ENCODE measurements at regions not wholly inside any gene's neighbourhood (a gene's known extent, or its start where the extent isn't known, plus 50 kb on each side); places are given as distances from the start of the nearest gene placed in this dataset.
"Not testable (repeated sequence)": the region's sequence is repeated elsewhere in the genome, so short reads cannot be mapped to it uniquely, and the experiment has no call there.

- Histone ChIP-seq H3K27ac (ENCODE audit: low read length) (no peak overlapping the region), H3K27me3 (ENCODE audit: low read depth, low read length) (no peaks in the 10 kb centered on the region), H3K9me3 (ENCODE audit: control insufficient read depth in 1 of 2, low read length in 2 of 2) (no peaks in the 10 kb centered on the region), H3K4me3 (ENCODE audit: low read depth in 1 of 2, low read length in 2 of 2) (no peak overlapping the region), H3K36me3 (ENCODE audit: control insufficient read depth in 1 of 2, insufficient read depth in 2 of 2, low read length in 2 of 2) (no peaks in the 10 kb centered on the region), H3K4me1 (ENCODE audit: control insufficient read depth in 1 of 2, insufficient read depth in 2 of 2, low read length in 2 of 2) (no peaks in the 10 kb centered on the region)
These were observed 140.0 kb upstream of the KITLG start for GRCh38 chr12:88720231-88720630.

- H3K27ac ChIP-seq (ENCODE audit: low read length) = no peak overlapping the region
- no peaks in the 10 kb centered on the region for H3K27me3 ChIP-seq (ENCODE audit: low read depth, low read length)
- no peaks in the 10 kb centered on the region for H3K9me3 ChIP-seq (ENCODE audit: control insufficient read depth in 1 of 2, low read length in 2 of 2)
- no peak overlapping the region for H3K4me3 ChIP-seq (ENCODE audit: low read depth in 1 of 2, low read length in 2 of 2)
- H3K36me3 ChIP-seq (ENCODE audit: control insufficient read depth in 1 of 2, insufficient read depth in 2 of 2, low read length in 2 of 2) = no peaks in the 10 kb centered on the region
- H3K4me1 ChIP-seq (ENCODE audit: control insufficient read depth in 1 of 2, insufficient read depth in 2 of 2, low read length in 2 of 2) = no peaks in the 10 kb centered on the region
These were observed 136.9 kb upstream of the KITLG start for GRCh38 chr12:88717188-88717587.

- H3K9me3 ChIP-seq (ENCODE audit: control insufficient read depth in 1 of 2, low read length in 2 of 2) = no peaks in the 10 kb centered on the region
- no peak overlapping the region for H3K27ac ChIP-seq (ENCODE audit: low read length)
- H3K27me3 ChIP-seq (ENCODE audit: low read depth, low read length) = no peaks in the 10 kb centered on the region
These were observed 136.0 kb upstream of the KITLG start for GRCh38 chr12:88716240-88716639.

GRCh38 chr12:88715673-88716072 is 135.4 kb upstream of the KITLG start:
- H3K36me3 ChIP-seq (ENCODE audit: control insufficient read depth in 1 of 2, insufficient read depth in 2 of 2, low read length in 2 of 2) = no peaks in the 10 kb centered on the region
- H3K27me3 ChIP-seq (ENCODE audit: low read depth, low read length) = no peaks in the 10 kb centered on the region
- H3K27ac ChIP-seq (ENCODE audit: low read length) = no peak overlapping the region
- H3K4me1 ChIP-seq (ENCODE audit: control insufficient read depth in 1 of 2, insufficient read depth in 2 of 2, low read length in 2 of 2) = no peaks in the 10 kb centered on the region
- H3K9me3 ChIP-seq (ENCODE audit: control insufficient read depth in 1 of 2, low read length in 2 of 2) = no peaks in the 10 kb centered on the region
- H3K4me3 ChIP-seq (ENCODE audit: low read depth in 1 of 2, low read length in 2 of 2) = no peak overlapping the region

More at GRCh38 chr12:88716240-88716639, 136.0 kb upstream of the KITLG start:
- Histone ChIP-seq H3K36me3 (ENCODE audit: control insufficient read depth in 1 of 2, insufficient read depth in 2 of 2, low read length in 2 of 2) (no peaks in the 10 kb centered on the region), H3K4me1 (ENCODE audit: control insufficient read depth in 1 of 2, insufficient read depth in 2 of 2, low read length in 2 of 2) (no peaks in the 10 kb centered on the region), H3K4me3 (ENCODE audit: low read depth in 1 of 2, low read length in 2 of 2) (no peak overlapping the region)

GRCh38 chr12:88714263-88714882 is 134.1 kb upstream of the KITLG start:
- H3K27ac ChIP-seq (ENCODE audit: low read length); H3K36me3 ChIP-seq (ENCODE audit: control insufficient read depth in 1 of 2, insufficient read depth in 2 of 2, low read length in 2 of 2); H3K4me1 ChIP-seq (ENCODE audit: control insufficient read depth in 1 of 2, insufficient read depth in 2 of 2, low read length in 2 of 2); H3K27me3 ChIP-seq (ENCODE audit: low read depth, low read length); H3K4me3 ChIP-seq (ENCODE audit: low read depth in 1 of 2, low read length in 2 of 2); H3K9me3 ChIP-seq (ENCODE audit: control insufficient read depth in 1 of 2, low read length in 2 of 2): not testable (repeated sequence)

GRCh38 chr12:88707800-88708199 is 127.5 kb upstream of the KITLG start:
- Histone ChIP-seq H3K27ac (ENCODE audit: low read length) (no peak overlapping the region), H3K36me3 (ENCODE audit: control insufficient read depth in 1 of 2, insufficient read depth in 2 of 2, low read length in 2 of 2) (no peaks in the 10 kb centered on the region), H3K4me1 (ENCODE audit: control insufficient read depth in 1 of 2, insufficient read depth in 2 of 2, low read length in 2 of 2) (no peaks in the 10 kb centered on the region), H3K27me3 (ENCODE audit: low read depth, low read length) (no peaks in the 10 kb centered on the region), H3K4me3 (ENCODE audit: low read depth in 1 of 2, low read length in 2 of 2) (no peak overlapping the region), H3K9me3 (ENCODE audit: control insufficient read depth in 1 of 2, low read length in 2 of 2) (peaks cover 0 to 7% of the 10 kb centered on the region in 2 donors)

- no peak overlapping the region for H3K4me3 ChIP-seq (ENCODE audit: low read depth in 1 of 2, low read length in 2 of 2)
- H3K27me3 ChIP-seq (ENCODE audit: low read depth, low read length) = no peaks in the 10 kb centered on the region
- H3K36me3 ChIP-seq (ENCODE audit: control insufficient read depth in 1 of 2, insufficient read depth in 2 of 2, low read length in 2 of 2) = no peaks in the 10 kb centered on the region
- H3K9me3 ChIP-seq (ENCODE audit: control insufficient read depth in 1 of 2, low read length in 2 of 2) = peaks cover 0 to 7% of the 10 kb centered on the region in 2 donors
- H3K4me1 ChIP-seq (ENCODE audit: control insufficient read depth in 1 of 2, insufficient read depth in 2 of 2, low read length in 2 of 2) = no peaks in the 10 kb centered on the region
- H3K27ac ChIP-seq (ENCODE audit: low read length) = no peak overlapping the region
These were observed 126.0 kb upstream of the KITLG start for GRCh38 chr12:88706286-88706685.

GRCh38 chr12:88703790-88704189 is 123.5 kb upstream of the KITLG start:
- H3K36me3 ChIP-seq (ENCODE audit: control insufficient read depth in 1 of 2, insufficient read depth in 2 of 2, low read length in 2 of 2) = no peaks in the 10 kb centered on the region
- no peaks in the 10 kb centered on the region for H3K27me3 ChIP-seq (ENCODE audit: low read depth, low read length)
- no peaks in the 10 kb centered on the region for H3K4me1 ChIP-seq (ENCODE audit: control insufficient read depth in 1 of 2, insufficient read depth in 2 of 2, low read length in 2 of 2)
- H3K9me3 ChIP-seq (ENCODE audit: control insufficient read depth in 1 of 2, low read length in 2 of 2) = peaks cover 0 to 7% of the 10 kb centered on the region in 2 donors
- H3K4me3 ChIP-seq (ENCODE audit: low read depth in 1 of 2, low read length in 2 of 2) = no peak overlapping the region
- H3K27ac ChIP-seq (ENCODE audit: low read length) = no peak overlapping the region

GRCh38 chr12:88698471-88698870 is 118.2 kb upstream of the KITLG start:
- Histone ChIP-seq H3K9me3 (ENCODE audit: control insufficient read depth in 1 of 2, low read length in 2 of 2) (no peaks in the 10 kb centered on the region), H3K27me3 (ENCODE audit: low read depth, low read length) (no peaks in the 10 kb centered on the region), H3K36me3 (ENCODE audit: control insufficient read depth in 1 of 2, insufficient read depth in 2 of 2, low read length in 2 of 2) (no peaks in the 10 kb centered on the region), H3K4me1 (ENCODE audit: control insufficient read depth in 1 of 2, insufficient read depth in 2 of 2, low read length in 2 of 2) (no peaks in the 10 kb centered on the region), H3K27ac (ENCODE audit: low read length) (no peak overlapping the region), H3K4me3 (ENCODE audit: low read depth in 1 of 2, low read length in 2 of 2) (no peak overlapping the region)

- no peaks in the 10 kb centered on the region for H3K27me3 ChIP-seq (ENCODE audit: low read depth, low read length)
- no peaks in the 10 kb centered on the region for H3K9me3 ChIP-seq (ENCODE audit: control insufficient read depth in 1 of 2, low read length in 2 of 2)
- H3K4me1 ChIP-seq (ENCODE audit: control insufficient read depth in 1 of 2, insufficient read depth in 2 of 2, low read length in 2 of 2) = no peaks in the 10 kb centered on the region
- H3K36me3 ChIP-seq (ENCODE audit: control insufficient read depth in 1 of 2, insufficient read depth in 2 of 2, low read length in 2 of 2) = no peaks in the 10 kb centered on the region
- no peak overlapping the region for H3K27ac ChIP-seq (ENCODE audit: low read length)
- no peak overlapping the region for H3K4me3 ChIP-seq (ENCODE audit: low read depth in 1 of 2, low read length in 2 of 2)
These were observed 113.7 kb upstream of the KITLG start for GRCh38 chr12:88693837-88694445.

GRCh38 chr12:88691811-88692210 is 111.5 kb upstream of the KITLG start:
- H3K4me1 ChIP-seq (ENCODE audit: control insufficient read depth in 1 of 2, insufficient read depth in 2 of 2, low read length in 2 of 2) = no peaks in the 10 kb centered on the region
- H3K4me3 ChIP-seq (ENCODE audit: low read depth in 1 of 2, low read length in 2 of 2) = no peak overlapping the region
- H3K36me3 ChIP-seq (ENCODE audit: control insufficient read depth in 1 of 2, insufficient read depth in 2 of 2, low read length in 2 of 2) = no peaks in the 10 kb centered on the region
- H3K27ac ChIP-seq (ENCODE audit: low read length) = no peak overlapping the region
- H3K27me3 ChIP-seq (ENCODE audit: low read depth, low read length) = no peaks in the 10 kb centered on the region
- H3K9me3 ChIP-seq (ENCODE audit: control insufficient read depth in 1 of 2, low read length in 2 of 2) = no peaks in the 10 kb centered on the region

GRCh38 chr12:88684610-88685009 is 104.3 kb upstream of the KITLG start:
- no peaks in the 10 kb centered on the region for H3K36me3 ChIP-seq (ENCODE audit: control insufficient read depth in 1 of 2, insufficient read depth in 2 of 2, low read length in 2 of 2)
- H3K4me3 ChIP-seq (ENCODE audit: low read depth in 1 of 2, low read length in 2 of 2) = no peak overlapping the region
- H3K9me3 ChIP-seq (ENCODE audit: control insufficient read depth in 1 of 2, low read length in 2 of 2) = no peaks in the 10 kb centered on the region
- H3K4me1 ChIP-seq (ENCODE audit: control insufficient read depth in 1 of 2, insufficient read depth in 2 of 2, low read length in 2 of 2) = no peaks in the 10 kb centered on the region
- H3K27ac ChIP-seq (ENCODE audit: low read length) = no peak overlapping the region
- no peaks in the 10 kb centered on the region for H3K27me3 ChIP-seq (ENCODE audit: low read depth, low read length)
